Neural crest cell (in vitro differentiated cells): ENCODE measurements at regions not wholly inside any gene's neighbourhood (a gene's known extent, or its start where the extent isn't known, plus 50 kb on each side); places are given as distances from the start of the nearest gene placed in this dataset.

ENCODE experiments used
- DNase-seq: peaks from one replicate; pipeline ENCODE4 v3.0.0; 2021; ENCODE audit warnings: low read depth, mixed read lengths, low spot score
- H3K27ac Mint-ChIP-seq: one replicate; pipeline ENCODE4 v1.8.0; 2021; ENCODE audit warnings: mild to moderate bottlenecking, mixed read lengths; ENCODE audit not compliant: unreplicated experiment
- H3K27me3 Mint-ChIP-seq: 2 replicates; pipeline ENCODE4 v1.8.0; 2021; ENCODE audit warnings: low read depth, mild to moderate bottlenecking, mixed read lengths
- H3K36me3 Mint-ChIP-seq: 2 replicates; pipeline ENCODE4 v1.8.0; 2021; ENCODE audit warnings: low read depth, mild to moderate bottlenecking, mixed read lengths
- H3K4me1 Mint-ChIP-seq: 2 replicates; pipeline ENCODE4 v1.8.0; 2021; ENCODE audit warnings: mixed read lengths
- H3K4me3 Mint-ChIP-seq: one replicate; pipeline ENCODE4 v1.8.0; 2021; ENCODE audit warnings: mild to moderate bottlenecking, mixed read lengths
- H3K9me3 Mint-ChIP-seq: 2 replicates; pipeline ENCODE4 v1.8.0; 2021; ENCODE audit warnings: mixed read lengths
- TF ChIP-seq, protein P1 (sequence below): fragments of 200-600 bp; sonication (generic); conservative IDR thresholded peaks from 2 replicates; pipeline ENCODE4 v1.5.0; 2021; ENCODE audit warnings: antibody characterized with exemption, mild to moderate bottlenecking

GRCh38 chr16:51716195-51716594 lies 565.1 kb upstream of the SALL1 start:
- H3K36me3 Mint-ChIP-seq, result no peaks in the 10 kb centered on the region
- H3K27me3 Mint-ChIP-seq, result no peaks in the 10 kb centered on the region
- no peak overlapping the region for H3K4me3 Mint-ChIP-seq
- no peak overlapping the region for H3K27ac Mint-ChIP-seq
- peaks cover 4% of the 10 kb centered on the region for H3K4me1 Mint-ChIP-seq
- H3K9me3 Mint-ChIP-seq, result no peaks in the 10 kb centered on the region
- TF ChIP-seq, protein P1, sequence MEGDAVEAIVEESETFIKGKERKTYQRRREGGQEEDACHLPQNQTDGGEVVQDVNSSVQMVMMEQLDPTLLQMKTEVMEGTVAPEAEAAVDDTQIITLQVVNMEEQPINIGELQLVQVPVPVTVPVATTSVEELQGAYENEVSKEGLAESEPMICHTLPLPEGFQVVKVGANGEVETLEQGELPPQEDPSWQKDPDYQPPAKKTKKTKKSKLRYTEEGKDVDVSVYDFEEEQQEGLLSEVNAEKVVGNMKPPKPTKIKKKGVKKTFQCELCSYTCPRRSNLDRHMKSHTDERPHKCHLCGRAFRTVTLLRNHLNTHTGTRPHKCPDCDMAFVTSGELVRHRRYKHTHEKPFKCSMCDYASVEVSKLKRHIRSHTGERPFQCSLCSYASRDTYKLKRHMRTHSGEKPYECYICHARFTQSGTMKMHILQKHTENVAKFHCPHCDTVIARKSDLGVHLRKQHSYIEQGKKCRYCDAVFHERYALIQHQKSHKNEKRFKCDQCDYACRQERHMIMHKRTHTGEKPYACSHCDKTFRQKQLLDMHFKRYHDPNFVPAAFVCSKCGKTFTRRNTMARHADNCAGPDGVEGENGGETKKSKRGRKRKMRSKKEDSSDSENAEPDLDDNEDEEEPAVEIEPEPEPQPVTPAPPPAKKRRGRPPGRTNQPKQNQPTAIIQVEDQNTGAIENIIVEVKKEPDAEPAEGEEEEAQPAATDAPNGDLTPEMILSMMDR, result no peak
- no peak for DNase-seq

DNA sequence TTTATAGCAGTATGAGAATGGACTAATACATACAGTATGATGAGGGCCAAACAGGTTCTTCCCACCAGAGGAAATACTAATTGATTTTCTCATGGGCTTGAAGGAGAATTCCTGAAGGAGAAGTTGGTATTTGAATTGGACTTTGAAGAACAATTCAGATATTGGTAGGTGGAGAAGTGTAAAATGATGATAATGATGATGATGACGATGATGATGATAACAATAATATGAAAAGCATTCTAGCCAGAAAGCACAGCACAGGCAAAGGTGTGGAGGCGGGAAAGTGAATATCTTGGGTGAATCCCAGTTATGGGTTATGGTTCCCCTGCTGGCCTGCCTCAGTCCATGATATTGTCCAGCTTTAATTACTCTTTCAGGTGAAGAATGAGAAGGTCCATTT lies 562.4 kb upstream of the SALL1 start:
- Mint-ChIP-seq H3K4me3 (no peak overlapping the region), H3K27ac (no peak overlapping the region), H3K27me3 (no peaks in the 10 kb centered on the region), H3K36me3 (no peaks in the 10 kb centered on the region), H3K9me3 (no peaks in the 10 kb centered on the region), H3K4me1 (peaks cover 4% of the 10 kb centered on the region)
- DNase-seq, result no peak
- TF ChIP-seq, protein P1, result no peak

GRCh38 chr16:51710905-51711563 lies 560.0 kb upstream of the SALL1 start:
- TF ChIP-seq, protein P1, result no peak
- peaks cover 7% of the 10 kb centered on the region for H3K36me3 Mint-ChIP-seq
- peaks cover 4% of the 10 kb centered on the region for H3K4me1 Mint-ChIP-seq
- H3K27me3 Mint-ChIP-seq, result no peaks in the 10 kb centered on the region
- no peak overlapping the region for H3K27ac Mint-ChIP-seq
- peaks cover 2% of the 10 kb centered on the region for H3K9me3 Mint-ChIP-seq
- no peak overlapping the region for H3K4me3 Mint-ChIP-seq
- DNase-seq, result no peak

GRCh38 chr16:51710186-51710585 lies 559.1 kb upstream of the SALL1 start:
- Mint-ChIP-seq H3K27me3 (no peaks in the 10 kb centered on the region), H3K4me1 (peaks cover 4% of the 10 kb centered on the region), H3K27ac (peak overlapping the region; percentile 45), H3K4me3 (no peak overlapping the region), H3K9me3 (peaks cover 2% of the 10 kb centered on the region), H3K36me3 (peaks cover 7% of the 10 kb centered on the region)
- no peak for DNase-seq
- TF ChIP-seq, protein P1, result no peak

- Mint-ChIP-seq H3K4me3 (no peak overlapping the region), H3K27ac (no peak overlapping the region), H3K27me3 (no peaks in the 10 kb centered on the region), H3K9me3 (peaks cover 8% of the 10 kb centered on the region), H3K36me3 (peaks cover 13% of the 10 kb centered on the region), H3K4me1 (peaks cover 4% of the 10 kb centered on the region)
- DNase-seq, result no peak
- TF ChIP-seq, protein P1, result no peak
Observed at GRCh38 chr16:51708861-51709260, 557.8 kb upstream of the SALL1 start.
